Kidney epithelial cell (primary cell): ENCODE measurements at regions not wholly inside any gene's neighbourhood (a gene's known extent, or its start where the extent isn't known, plus 50 kb on each side); places are given as distances from the start of the nearest gene placed in this dataset.
"Not testable (repeated sequence)": the region's sequence is repeated elsewhere in the genome, so short reads cannot be mapped to it uniquely, and the experiment has no call there.

ENCODE experiments used
- DNase-seq: peaks from one replicate; pipeline ENCODE4 v3.0.0-alpha.2; 2010; ENCODE audit warnings: low read depth
- H3K27me3 ChIP-seq: 2 replicates; pipeline ENCODE4 v1.6.0; 2011; ENCODE audit warnings: low read length; ENCODE audit not compliant: control insufficient read depth, insufficient read depth
- H3K36me3 ChIP-seq: 2 replicates; pipeline ENCODE4 v1.5.1; 2011; ENCODE audit warnings: low read length; ENCODE audit not compliant: control insufficient read depth, insufficient read depth
- H3K4me3 ChIP-seq: 2 replicates; pipeline ENCODE4 v1.5.1; 2011; ENCODE audit warnings: low read depth, mild to moderate bottlenecking, control low read depth, low read length
- CTCF ChIP-seq: IDR thresholded peaks from 2 replicates; pipeline ENCODE4 v1.5.1; 2011; ENCODE audit warnings: mild to moderate bottlenecking, moderate library complexity, low read length, control low read depth, inconsistent platforms; ENCODE audit not compliant: insufficient read depth, poor library complexity, severe bottlenecking

- H3K4me3 ChIP-seq: no peak overlapping the region
- no peaks in the 10 kb centered on the region for H3K36me3 ChIP-seq
- no peak for DNase-seq
- TF ChIP-seq CTCF: no peak
- H3K27me3 ChIP-seq: no peaks in the 10 kb centered on the region
Measured at GRCh38 chr15:24067733-24068501, 380.8 kb upstream of the NDN start.

- no peak for DNase-seq
- Histone ChIP-seq H3K4me3 (no peak overlapping the region), H3K27me3 (no peaks in the 10 kb centered on the region), H3K36me3 (no peaks in the 10 kb centered on the region)
- TF ChIP-seq CTCF: no peak
Measured at GRCh38 chr15:24075420-24076089, 388.4 kb upstream of the NDN start.

GRCh38 chr15:24076090-24076784 lies 389.1 kb upstream of the NDN start:
- H3K27me3 ChIP-seq: no peaks in the 10 kb centered on the region
- TF ChIP-seq CTCF: no peak
- H3K4me3 ChIP-seq: no peak overlapping the region
- no peak for DNase-seq
- H3K36me3 ChIP-seq: no peaks in the 10 kb centered on the region

GRCh38 chr15:24078310-24079029 lies 391.4 kb upstream of the NDN start:
- TF ChIP-seq CTCF: no peak
- H3K27me3 ChIP-seq: no peaks in the 10 kb centered on the region
- H3K4me3 ChIP-seq: no peak overlapping the region
- no peaks in the 10 kb centered on the region for H3K36me3 ChIP-seq
- no peak for DNase-seq

DNA sequence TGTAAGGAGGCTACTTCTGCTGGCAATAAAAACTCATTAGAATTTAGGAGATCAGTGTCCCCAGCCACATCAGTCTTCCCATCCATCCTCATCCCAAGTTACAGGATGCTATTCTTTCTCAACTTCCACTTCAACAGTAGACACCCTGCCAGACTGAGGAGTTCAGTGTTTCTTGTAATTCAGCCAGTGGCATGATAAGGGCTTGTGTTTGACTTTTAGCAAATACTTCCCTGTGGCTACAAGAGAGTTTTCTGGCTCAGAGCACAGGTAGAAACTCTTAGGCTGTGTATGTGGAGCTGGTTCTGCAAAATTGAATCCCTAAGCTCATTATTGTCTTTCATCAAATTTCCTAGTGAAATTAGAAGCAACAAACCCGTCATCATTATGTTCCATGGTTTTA lies 401.8 kb upstream of the NDN start:
- H3K36me3 ChIP-seq, H3K27me3 ChIP-seq, H3K4me3 ChIP-seq, DNase-seq: not testable (repeated sequence)

DNA sequence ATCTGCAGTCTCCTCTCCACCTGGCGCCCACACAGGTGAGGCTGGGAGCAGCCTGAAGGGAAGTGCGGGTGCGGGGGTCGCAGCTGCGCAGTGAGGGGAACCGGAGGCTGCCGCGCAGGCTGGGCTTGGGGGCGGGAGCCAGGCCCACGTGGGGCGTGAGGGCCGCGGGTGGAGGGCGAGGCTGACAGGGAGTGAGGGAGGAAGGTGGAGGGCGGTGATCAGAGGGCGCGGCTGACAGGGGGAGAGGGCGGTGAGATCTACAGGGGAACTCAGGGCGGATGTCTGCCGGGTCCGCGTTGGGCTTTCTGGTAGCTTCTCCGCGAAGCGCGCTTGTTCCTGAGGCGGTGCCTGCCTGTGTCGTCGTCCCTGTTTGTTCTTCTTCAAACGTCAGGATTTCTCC lies 414.4 kb upstream of the NDN start:
- DNase-seq, H3K4me3 ChIP-seq: not testable (repeated sequence)

GRCh38 chr15:24107524-24107923 lies 420.4 kb upstream of the NDN start:
- H3K27me3 ChIP-seq, H3K36me3 ChIP-seq, H3K4me3 ChIP-seq, DNase-seq: not testable (repeated sequence)

More for the DNA sequence above, 414.4 kb upstream of the NDN start:
- H3K27me3 ChIP-seq, H3K36me3 ChIP-seq: not testable (repeated sequence)

- not testable (repeated sequence) for H3K36me3 ChIP-seq, H3K4me3 ChIP-seq, DNase-seq, H3K27me3 ChIP-seq
Measured at GRCh38 chr15:24107948-24108347, 420.8 kb upstream of the NDN start.

- not testable (repeated sequence) for H3K27me3 ChIP-seq, DNase-seq, H3K36me3 ChIP-seq, H3K4me3 ChIP-seq
Measured at GRCh38 chr15:24108349-24108748, 421.2 kb upstream of the NDN start.

DNA sequence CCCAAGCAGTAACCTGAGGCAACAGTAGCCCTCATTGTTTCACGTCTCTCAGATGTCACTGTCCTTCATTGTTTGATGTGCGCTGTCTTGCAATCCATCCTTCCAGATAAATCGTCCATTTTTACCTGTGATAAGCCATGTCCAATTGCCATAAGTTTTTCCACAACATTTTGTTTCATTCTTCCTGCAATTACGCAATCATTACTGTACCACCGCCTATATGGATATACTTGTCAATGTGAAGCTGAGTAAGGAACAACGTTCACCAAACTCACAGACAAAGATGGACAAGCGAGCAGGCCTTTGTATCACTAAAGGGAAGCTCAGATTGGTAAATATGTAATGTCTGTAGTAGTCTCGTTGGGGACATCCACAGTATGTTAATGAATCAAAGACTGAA lies 452.5 kb upstream of the NDN start:
- H3K36me3 ChIP-seq, H3K27me3 ChIP-seq, H3K4me3 ChIP-seq, DNase-seq: not testable (repeated sequence)
